ENCODE measurements at regions not wholly inside any gene's neighbourhood (a gene's known extent, or its start where the extent isn't known, plus 50 kb on each side); places are given as distances from the start of the nearest gene placed in this dataset.
"Not testable (repeated sequence)": the region's sequence is repeated elsewhere in the genome, so short reads cannot be mapped to it uniquely, and the experiment has no call there.

DNA sequence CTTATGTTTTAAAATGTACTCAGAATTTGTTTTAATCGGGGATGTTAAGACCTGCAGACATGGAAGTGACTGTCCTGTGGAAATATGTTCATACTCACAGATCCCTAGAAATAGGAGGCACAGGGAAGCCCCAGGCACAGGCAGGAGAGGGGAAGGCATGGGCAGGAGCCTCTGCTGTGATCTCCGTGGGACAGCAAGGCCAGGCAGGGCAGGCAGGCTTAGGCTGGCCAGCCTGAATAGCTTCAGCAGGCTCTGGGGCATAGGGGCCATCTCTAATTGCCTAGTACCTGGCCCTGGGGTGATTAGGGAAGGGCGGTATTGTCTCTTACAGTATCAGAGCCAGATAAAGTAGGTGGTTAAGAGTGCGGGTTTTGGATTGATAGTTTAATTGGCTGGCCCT, 59.8 kb upstream of the PLEKHG4B start:
- TF ChIP-seq CTCF (IDR thresholded peaks at IDR 0.05; ENCODE audit: low read depth, low read length) = no peak
- in situ Hi-C loops (cut with HindIII; ENCODE audit: low sequenced_read_pairs) = no loop called here
- H3K4me3 ChIP-seq (ENCODE audit: low read depth, low read length) = no peak overlapping the region
- DNase-seq (ENCODE audit: low read depth, low spot score) = no peak

- in situ Hi-C loops (cut with HindIII; ENCODE audit: low sequenced_read_pairs); DNase-seq (ENCODE audit: low read depth, low spot score); H3K4me3 ChIP-seq (ENCODE audit: low read depth, low read length): not testable (repeated sequence)
These were observed 56.4 kb upstream of the PLEKHG4B start for GRCh38 chr5:35521-35920.

DNA sequence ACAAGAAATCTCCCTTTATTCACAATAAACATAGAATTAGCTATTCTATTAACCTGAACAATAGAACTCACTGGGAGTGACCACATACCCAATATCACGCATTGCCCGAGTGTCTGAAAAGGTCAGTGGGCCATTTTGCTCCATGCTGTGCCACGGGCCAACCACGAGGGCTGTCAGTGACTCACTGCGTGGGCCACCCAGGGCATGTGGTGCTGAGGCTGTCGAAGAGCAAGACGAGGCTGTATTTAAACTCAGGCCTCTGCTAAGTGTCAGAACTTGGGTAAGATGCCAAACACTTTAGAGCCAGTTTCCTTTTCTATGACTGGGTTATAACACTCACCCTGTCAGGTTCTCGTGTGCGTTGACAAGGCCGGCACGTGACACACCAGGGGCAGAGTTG, 54.8 kb upstream of the PLEKHG4B start:
- in situ Hi-C loops (cut with HindIII; ENCODE audit: low sequenced_read_pairs); H3K4me3 ChIP-seq (ENCODE audit: low read depth, low read length); DNase-seq (ENCODE audit: low read depth, low spot score): not testable (repeated sequence)

DNA sequence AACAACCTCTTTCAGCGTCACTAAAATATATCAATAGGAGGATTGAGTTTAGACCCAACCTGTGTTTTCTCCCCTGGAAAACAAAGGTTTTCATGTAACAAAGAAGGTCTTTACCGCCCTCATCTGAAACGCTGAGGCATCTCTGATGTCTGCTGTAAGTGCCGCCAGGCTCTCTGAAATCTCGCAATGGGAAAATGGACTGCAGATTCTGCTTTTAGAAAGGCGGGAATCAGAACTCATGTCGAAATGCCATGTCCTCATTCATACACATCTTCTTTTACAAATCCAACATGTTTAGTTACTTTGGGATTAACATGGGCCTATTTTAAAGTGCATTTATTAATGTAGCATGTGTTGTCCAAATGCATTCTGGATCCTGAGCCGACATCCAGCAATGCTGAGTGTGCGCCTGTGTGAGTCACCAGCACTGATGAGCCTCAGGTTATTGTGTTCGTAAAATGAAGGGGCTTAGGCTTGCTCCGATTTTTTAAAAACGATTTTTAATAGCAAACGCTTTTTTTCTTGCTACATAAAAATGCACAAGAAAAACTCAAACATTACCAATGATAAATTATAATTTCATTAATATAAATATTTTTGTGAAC, 51.9 kb upstream of the PLEKHG4B start:
- TF ChIP-seq CTCF (IDR thresholded peaks at IDR 0.05; ENCODE audit: low read depth, low read length) = no peak
- in situ Hi-C loops (cut with HindIII; ENCODE audit: low sequenced_read_pairs) = no loop called here
- no peak overlapping the region for H3K4me3 ChIP-seq (ENCODE audit: low read depth, low read length)
- no peak for DNase-seq (ENCODE audit: low read depth, low spot score)
